OCI-LY1 (cell line): ENCODE measurements at regions not wholly inside any gene's neighbourhood (a gene's known extent, or its start where the extent isn't known, plus 50 kb on each side); places are given as distances from the start of the nearest gene placed in this dataset.

Source experiments
- EZH2 ChIP-seq: fragments of 200-600 bp; sonication (generic), shearing (Covaris generic); IDR thresholded peaks from 2 replicates; pipeline ENCODE4 v1.8.0; 2017; ENCODE audit warnings: borderline replicate concordance, mixed run types, mild to moderate bottlenecking, antibody characterized with exemption, low read length, moderate library complexity, mixed read lengths
- TF ChIP-seq, protein P1 (sequence below): fragments of 200-600 bp; sonication (generic), shearing (Covaris generic); IDR thresholded peaks from 2 replicates; pipeline ENCODE4 v1.5.1; 2017; ENCODE audit warnings: mild to moderate bottlenecking, antibody characterized with exemption, low read length, moderate library complexity, mixed read lengths

DNA sequence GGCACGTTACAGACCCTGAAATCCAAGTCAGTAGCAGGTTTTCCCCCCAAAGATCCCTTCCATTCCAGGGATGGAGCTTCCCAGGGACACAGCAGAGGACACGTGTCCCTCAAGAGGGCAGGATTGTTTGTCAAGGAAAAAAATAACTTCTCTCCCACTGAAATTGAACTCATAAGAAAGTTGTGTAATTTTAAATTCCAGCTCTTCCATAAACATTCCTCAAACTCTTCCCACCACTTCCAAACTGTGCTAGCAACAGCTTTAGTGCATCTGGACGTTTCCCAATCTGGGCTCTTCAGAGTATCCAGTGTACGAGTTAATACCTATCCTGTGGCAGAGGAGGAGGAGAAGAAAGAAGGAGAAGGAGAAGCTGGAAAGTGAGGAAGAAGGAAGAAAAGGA is 79.6 kb downstream of the PSMG1 start:
- TF ChIP-seq, protein P1, sequence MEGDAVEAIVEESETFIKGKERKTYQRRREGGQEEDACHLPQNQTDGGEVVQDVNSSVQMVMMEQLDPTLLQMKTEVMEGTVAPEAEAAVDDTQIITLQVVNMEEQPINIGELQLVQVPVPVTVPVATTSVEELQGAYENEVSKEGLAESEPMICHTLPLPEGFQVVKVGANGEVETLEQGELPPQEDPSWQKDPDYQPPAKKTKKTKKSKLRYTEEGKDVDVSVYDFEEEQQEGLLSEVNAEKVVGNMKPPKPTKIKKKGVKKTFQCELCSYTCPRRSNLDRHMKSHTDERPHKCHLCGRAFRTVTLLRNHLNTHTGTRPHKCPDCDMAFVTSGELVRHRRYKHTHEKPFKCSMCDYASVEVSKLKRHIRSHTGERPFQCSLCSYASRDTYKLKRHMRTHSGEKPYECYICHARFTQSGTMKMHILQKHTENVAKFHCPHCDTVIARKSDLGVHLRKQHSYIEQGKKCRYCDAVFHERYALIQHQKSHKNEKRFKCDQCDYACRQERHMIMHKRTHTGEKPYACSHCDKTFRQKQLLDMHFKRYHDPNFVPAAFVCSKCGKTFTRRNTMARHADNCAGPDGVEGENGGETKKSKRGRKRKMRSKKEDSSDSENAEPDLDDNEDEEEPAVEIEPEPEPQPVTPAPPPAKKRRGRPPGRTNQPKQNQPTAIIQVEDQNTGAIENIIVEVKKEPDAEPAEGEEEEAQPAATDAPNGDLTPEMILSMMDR: no peak
- TF ChIP-seq EZH2: no peak
